HepG2 (cell line): ENCODE measurements at regions not wholly inside any gene's neighbourhood (a gene's known extent, or its start where the extent isn't known, plus 50 kb on each side); places are given as distances from the start of the nearest gene placed in this dataset.

Experiments used
- BCL3 ChIP-seq: sonication (generic); formaldehyde crosslinking; IDR thresholded peaks from 2 replicates; pipeline ENCODE4 v1.5.1; 2020; ENCODE audit warnings: mild to moderate bottlenecking, missing genetic modification reagents, moderate library complexity
- CEBPG ChIP-seq: IDR thresholded peaks from 2 replicates; pipeline ENCODE4 v1.6.1; 2016
- NR2F1 ChIP-seq, 2 experiments: fragments of 450-650 bp in 1 of 2; formaldehyde crosslinking in 1 of 2; IDR thresholded peaks; 2 replicates each; pipeline versions ENCODE4 v1.5.0 to v1.6.1; 2016 to 2020; ENCODE audit warnings: mild to moderate bottlenecking in 1 of 2, missing compliant biosample characterization in 1 of 2, missing genetic modification reagents in 1 of 2, moderate library complexity in 1 of 2
- PHB2 ChIP-seq: fragments of 450-650 bp; IDR thresholded peaks from 2 replicates; pipeline ENCODE4 v1.6.1; 2018; ENCODE audit not compliant: partially characterized antibody
- PLRG1 ChIP-seq: fragments of 450-650 bp; conservative IDR thresholded peaks from 2 replicates; pipeline ENCODE4 v1.6.1; 2016
- SP140L ChIP-seq: sonication (generic); formaldehyde crosslinking; IDR thresholded peaks from 2 replicates; pipeline ENCODE4 v1.4.0; 2020; ENCODE audit warnings: missing genetic modification reagents, borderline replicate concordance
- SRSF4 ChIP-seq: fragments of 200-400 bp; formaldehyde crosslinking; IDR thresholded peaks from one replicate; pipeline ENCODE4 v1.6.1; 2018; ENCODE audit warnings: mild to moderate bottlenecking, low read depth, low read length, moderate library complexity; ENCODE audit not compliant: poor library complexity, severe bottlenecking
- XRCC5 ChIP-seq: fragments of 200-400 bp; formaldehyde crosslinking; optimal IDR thresholded peaks from 2 replicates; pipeline ENCODE3; 2017; ENCODE audit warnings: mild to moderate bottlenecking, low read length
- ZBTB40 ChIP-seq, 2 experiments: fragments of 450-650 bp in 1 of 2; sonication (generic) in 1 of 2; formaldehyde crosslinking in 1 of 2; IDR thresholded peaks; 2 replicates each; pipeline versions ENCODE4 v1.6.1 to v1.8.0; 2016 to 2022; ENCODE audit warnings: antibody characterized with exemption in 1 of 2, mild to moderate bottlenecking in 1 of 2, missing genetic modification reagents in 1 of 2
- ZNF280B ChIP-seq: sonication (generic); formaldehyde crosslinking; IDR thresholded peaks from 2 replicates; pipeline ENCODE4 v1.5.0; 2020; ENCODE audit warnings: missing genetic modification reagents, mild to moderate bottlenecking, borderline replicate concordance
- ZNF687 ChIP-seq: sonication (generic); formaldehyde crosslinking; IDR thresholded peaks from 2 replicates; pipeline ENCODE4 v1.5.1; 2020; ENCODE audit warnings: mild to moderate bottlenecking, missing genetic modification reagents, moderate library complexity
- ZNF691 ChIP-seq: sonication (generic); formaldehyde crosslinking; IDR thresholded peaks from 2 replicates; pipeline ENCODE4 v1.4.0; 2020; ENCODE audit warnings: missing genetic modification reagents, low read depth, mild to moderate bottlenecking, borderline replicate concordance

GRCh38 chr5:110018509-110018908 is 328.8 kb downstream of the MAN2A1 start (continued):
- TF ChIP-seq NR2F1 (CRISPR knock-in tag; IDR thresholded peaks at IDR 0.05) = no peak
- TF ChIP-seq SRSF4 = no peak
- TF ChIP-seq PHB2 = no peak
- TF ChIP-seq BCL3 = 0 out of 2 replicates have a peak, but pooled peaks have one; percentile 18
- no peak for TF ChIP-seq CEBPG
- no peak for TF ChIP-seq PLRG1
- TF ChIP-seq ZNF687 (CRISPR knock-in tag) = peak; percentile 63
- no peak for TF ChIP-seq XRCC5
- no peak for TF ChIP-seq ZBTB40 (IDR thresholded peaks at IDR 0.05)
- 0 out of 2 replicates have a peak, but pooled peaks have one; percentile 8 for TF ChIP-seq ZBTB40 (CRISPR knock-in tag; IDR thresholded peaks at IDR 0.05)
- peak; percentile 26; the same call in 1 of the 2 replicates for TF ChIP-seq ZNF280B (CRISPR knock-in tag)
- no peak for TF ChIP-seq ZNF691 (CRISPR knock-in tag)
- TF ChIP-seq SP140L (CRISPR knock-in tag) = no peak
